Suprapubic skin (tissue), 3 donors: ENCODE measurements at regions not wholly inside any gene's neighbourhood (a gene's known extent, or its start where the extent isn't known, plus 50 kb on each side); places are given as distances from the start of the nearest gene placed in this dataset.

Source experiments
- POLR2A ChIP-seq, 2 donors: fragments of 450-650 bp; IDR thresholded peaks; one replicate each; pipeline ENCODE4 v1.6.1; 2017; ENCODE audit warnings: antibody characterized with exemption in 2 of 2, mild to moderate bottlenecking in 2 of 2, moderate library complexity in 2 of 2
- TF ChIP-seq, protein P1 (sequence below), 2 donors: fragments of 200-600 bp in 1 of 2; fragments of 450-650 bp in 1 of 2; sonication (generic) in 1 of 2; IDR thresholded peaks; one replicate each; pipeline ENCODE4 v1.5.1; 2016 to 2019; ENCODE audit warnings: antibody characterized with exemption in 2 of 2, mild to moderate bottlenecking in 1 of 2, moderate library complexity in 1 of 2

GRCh38 chr3:187992609-187993008 lies 161.3 kb upstream of the LPP start:
- TF ChIP-seq POLR2A (IDR thresholded peaks at IDR 0.05), result no peak
- TF ChIP-seq, protein P1, sequence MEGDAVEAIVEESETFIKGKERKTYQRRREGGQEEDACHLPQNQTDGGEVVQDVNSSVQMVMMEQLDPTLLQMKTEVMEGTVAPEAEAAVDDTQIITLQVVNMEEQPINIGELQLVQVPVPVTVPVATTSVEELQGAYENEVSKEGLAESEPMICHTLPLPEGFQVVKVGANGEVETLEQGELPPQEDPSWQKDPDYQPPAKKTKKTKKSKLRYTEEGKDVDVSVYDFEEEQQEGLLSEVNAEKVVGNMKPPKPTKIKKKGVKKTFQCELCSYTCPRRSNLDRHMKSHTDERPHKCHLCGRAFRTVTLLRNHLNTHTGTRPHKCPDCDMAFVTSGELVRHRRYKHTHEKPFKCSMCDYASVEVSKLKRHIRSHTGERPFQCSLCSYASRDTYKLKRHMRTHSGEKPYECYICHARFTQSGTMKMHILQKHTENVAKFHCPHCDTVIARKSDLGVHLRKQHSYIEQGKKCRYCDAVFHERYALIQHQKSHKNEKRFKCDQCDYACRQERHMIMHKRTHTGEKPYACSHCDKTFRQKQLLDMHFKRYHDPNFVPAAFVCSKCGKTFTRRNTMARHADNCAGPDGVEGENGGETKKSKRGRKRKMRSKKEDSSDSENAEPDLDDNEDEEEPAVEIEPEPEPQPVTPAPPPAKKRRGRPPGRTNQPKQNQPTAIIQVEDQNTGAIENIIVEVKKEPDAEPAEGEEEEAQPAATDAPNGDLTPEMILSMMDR (IDR thresholded peaks at IDR 0.05), result no peak
